ENCODE measurements at regions not wholly inside any gene's neighbourhood (a gene's known extent, or its start where the extent isn't known, plus 50 kb on each side); places are given as distances from the start of the nearest gene placed in this dataset.

GRCh38 chr18:39692367-39693015, 2126.9 kb upstream of the CELF4 start:
- no peak overlapping the region for H3K4me3 ChIP-seq

GRCh38 chr18:39685303-39685902, 2119.8 kb upstream of the CELF4 start:
- ATAC-seq (ENCODE audit: insufficient number of reproducible peaks, low FRiP score, low read depth) (no peak), DNase-seq (ENCODE audit: low spot score) (no peak)
- Histone ChIP-seq H3K27me3 (replicated peaks; ENCODE audit: insufficient read depth) (no peaks in the 10 kb centered on the region), H3K27ac (no peak overlapping the region), H3K4me1 (ENCODE audit: control insufficient read depth in 1 of 2, low read depth in 2 of 2) (no peaks in the 10 kb centered on the region), H3K36me3 (no peaks in the 10 kb centered on the region), H3K9me3 (no peaks in the 10 kb centered on the region), H3K4me3 (no peak overlapping the region)
- no peak for TF ChIP-seq CTCF (IDR thresholded peaks at IDR 0.05)

More at GRCh38 chr18:39692367-39693015, 2126.9 kb upstream of the CELF4 start:
- DNase-seq (ENCODE audit: low spot score) (no peak), ATAC-seq (ENCODE audit: insufficient number of reproducible peaks, low FRiP score, low read depth) (no peak)
- Histone ChIP-seq H3K9me3 (no peaks in the 10 kb centered on the region), H3K36me3 (no peaks in the 10 kb centered on the region), H3K27me3 (replicated peaks; ENCODE audit: insufficient read depth) (no peaks in the 10 kb centered on the region), H3K4me1 (ENCODE audit: control insufficient read depth in 1 of 2, low read depth in 2 of 2) (no peaks in the 10 kb centered on the region), H3K27ac (no peak overlapping the region)
- TF ChIP-seq CTCF (IDR thresholded peaks at IDR 0.05) = no peak

GRCh38 chr18:39681061-39681460, 2115.5 kb upstream of the CELF4 start:
- no peak overlapping the region for H3K4me3 ChIP-seq
- ATAC-seq (ENCODE audit: insufficient number of reproducible peaks, low FRiP score, low read depth) = no peak
- H3K4me1 ChIP-seq (ENCODE audit: control insufficient read depth in 1 of 2, low read depth in 2 of 2) = no peaks in the 10 kb centered on the region
- H3K36me3 ChIP-seq = no peaks in the 10 kb centered on the region
- H3K9me3 ChIP-seq = no peaks in the 10 kb centered on the region
- no peak for DNase-seq (ENCODE audit: low spot score)
- no peaks in the 10 kb centered on the region for H3K27me3 ChIP-seq (replicated peaks; ENCODE audit: insufficient read depth)
- TF ChIP-seq CTCF (IDR thresholded peaks at IDR 0.05) = no peak
- H3K27ac ChIP-seq = no peak overlapping the region

GRCh38 chr18:39675906-39676305, 2110.3 kb upstream of the CELF4 start:
- TF ChIP-seq CTCF (IDR thresholded peaks at IDR 0.05) = no peak
- H3K36me3 ChIP-seq = no peaks in the 10 kb centered on the region
- ATAC-seq (ENCODE audit: insufficient number of reproducible peaks, low FRiP score, low read depth) = no peak
- H3K4me3 ChIP-seq = no peak overlapping the region
- H3K9me3 ChIP-seq = no peaks in the 10 kb centered on the region
- H3K4me1 ChIP-seq (ENCODE audit: control insufficient read depth in 1 of 2, low read depth in 2 of 2) = no peaks in the 10 kb centered on the region
- no peaks in the 10 kb centered on the region for H3K27me3 ChIP-seq (replicated peaks; ENCODE audit: insufficient read depth)
- H3K27ac ChIP-seq = no peak overlapping the region
- DNase-seq (ENCODE audit: low spot score) = no peak

GRCh38 chr18:39675368-39675767, 2109.8 kb upstream of the CELF4 start:
- H3K9me3 ChIP-seq = no peaks in the 10 kb centered on the region
- no peak overlapping the region for H3K27ac ChIP-seq
- no peaks in the 10 kb centered on the region for H3K27me3 ChIP-seq (replicated peaks; ENCODE audit: insufficient read depth)
- H3K36me3 ChIP-seq = no peaks in the 10 kb centered on the region
- no peaks in the 10 kb centered on the region for H3K4me1 ChIP-seq (ENCODE audit: control insufficient read depth in 1 of 2, low read depth in 2 of 2)
- no peak overlapping the region for H3K4me3 ChIP-seq
- DNase-seq (ENCODE audit: low spot score) (no peak), ATAC-seq (ENCODE audit: insufficient number of reproducible peaks, low FRiP score, low read depth) (no peak)
- no peak for TF ChIP-seq CTCF (IDR thresholded peaks at IDR 0.05)
